H1 (cell line): ENCODE measurements at regions not wholly inside any gene's neighbourhood (a gene's known extent, or its start where the extent isn't known, plus 50 kb on each side); places are given as distances from the start of the nearest gene placed in this dataset.

Experiments
- CTCF ChIA-PET: fragments of 300-600 bp; sonication (Branson Sonifier 250); formaldehyde crosslinking; loops from one replicate; lab custom pipeline; 2021; ENCODE audit not compliant: partially characterized antibody; lab: Charles Lee
- POLR2A ChIA-PET: fragments of 300-600 bp; sonication (Branson Sonifier 250); formaldehyde crosslinking; loops from one replicate; lab custom pipeline; 2021; ENCODE audit warnings: inconsistent platforms; ENCODE audit not compliant: partially characterized antibody; lab: Charles Lee
- DNase-seq, 2 experiments: peaks; one replicate each; pipeline versions ENCODE4 v3.0.0 to v3.0.0-alpha.2; 2010 to 2022; ENCODE audit warnings: low spot score in 2 of 2, low read depth in 1 of 2, mixed read lengths in 1 of 2
- FAIRE-seq: peaks from 2 replicates; lab custom pipeline; 2011; peaks lifted over from hg19 to GRCh38; lab: Jason Lieb, UNC
- H2AFZ ChIP-seq: 2 replicates; pipeline ENCODE4 v1.8.1; 2012; ENCODE audit warnings: low read length, inconsistent platforms
- H2AK5ac ChIP-seq: 2 replicates; pipeline ENCODE4 v1.6.1; 2013; ENCODE audit warnings: low read depth, low read length
- H2BK120ac ChIP-seq: replicated peaks from 2 replicates; pipeline ENCODE3; 2013; ENCODE audit warnings: low read depth, low read length, inconsistent platforms
- H2BK12ac ChIP-seq: 2 replicates; pipeline ENCODE4 v1.6.1; 2013; ENCODE audit warnings: low read depth, low read length
- H2BK15ac ChIP-seq: 2 replicates; pipeline ENCODE4 v1.6.1; 2013; ENCODE audit warnings: low read length
- H2BK20ac ChIP-seq: 2 replicates; pipeline ENCODE4 v1.6.1; 2013; ENCODE audit warnings: low read length
- H2BK5ac ChIP-seq: 2 replicates; pipeline ENCODE4 v1.6.1; 2013; ENCODE audit warnings: low read depth, low read length
- H3K14ac ChIP-seq: 2 replicates; pipeline ENCODE4 v1.6.1; 2013; ENCODE audit warnings: inconsistent platforms; ENCODE audit not compliant: insufficient read length
- H3K18ac ChIP-seq: 2 replicates; pipeline ENCODE4 v1.6.1; 2013; ENCODE audit warnings: low read length; ENCODE audit errors: extremely low read depth
- H3K23ac ChIP-seq: 2 replicates; pipeline ENCODE4 v1.6.1; 2013; ENCODE audit warnings: inconsistent platforms; ENCODE audit not compliant: insufficient read length
- H3K23me2 ChIP-seq: 2 replicates; pipeline ENCODE4 v1.6.1; 2013; ENCODE audit warnings: low read depth, low read length
- H3K27ac ChIP-seq: 2 replicates; pipeline ENCODE4 v1.6.1; 2011; ENCODE audit warnings: low read depth, low read length, inconsistent platforms
- H3K27me3 ChIP-seq, 4 experiments: replicated peaks in 1 of 4; 1 replicate in 1 of 4; 2 replicates in 3 of 4; pipeline versions ENCODE4 v1.6.1 to v1.8.1; 2011 to 2013; ENCODE audit warnings: low read length in 3 of 4, mild to moderate bottlenecking in 3 of 4, inconsistent platforms in 2 of 4, mixed read lengths in 2 of 4, moderate library complexity in 1 of 4; ENCODE audit not compliant: control insufficient read depth in 3 of 4, insufficient read depth in 3 of 4; ENCODE audit errors: extremely low read depth in 1 of 4
- H3K36me3 ChIP-seq, 4 experiments: 2 replicates each; pipeline versions ENCODE4 v1.6.1 to v1.8.1; 2011 to 2013; ENCODE audit warnings: mild to moderate bottlenecking in 4 of 4, low read length in 3 of 4, moderate library complexity in 2 of 4, control low read depth in 1 of 4, inconsistent platforms in 1 of 4; ENCODE audit not compliant: insufficient read depth in 4 of 4, control insufficient read depth in 2 of 4
- H3K4ac ChIP-seq: replicated peaks from 2 replicates; pipeline ENCODE3; 2013; ENCODE audit warnings: low read length, low read depth, mixed read lengths, inconsistent platforms; ENCODE audit not compliant: insufficient read length
- H3K4me1 ChIP-seq, 4 experiments: replicated peaks in 1 of 4; 1 replicate in 1 of 4; 2 replicates in 3 of 4; pipeline versions ENCODE4 v1.6.1 to v1.8.1; 2011 to 2013; ENCODE audit warnings: low read length in 3 of 4, inconsistent platforms in 2 of 4, mixed read lengths in 1 of 4; ENCODE audit not compliant: insufficient read depth in 4 of 4, control insufficient read depth in 3 of 4
- H3K4me2 ChIP-seq, 2 experiments: 2 replicates each; pipeline versions ENCODE4 v1.6.1 to v1.8.1; 2011 to 2013; ENCODE audit warnings: low read depth in 2 of 2, low read length in 2 of 2, control low read depth in 1 of 2, inconsistent platforms in 1 of 2, mild to moderate bottlenecking in 1 of 2; ENCODE audit not compliant: insufficient read depth in 1 of 2
- H3K4me3 ChIP-seq, 4 experiments: fragments of 200-600, 300-600 bp in 1 of 4; sonication (generic), shearing (Covaris generic), sonication (Bioruptor Twin) in 1 of 4; 2 replicates each; pipeline versions ENCODE4 v1.5.1 to v1.8.1; 2011 to 2016; ENCODE audit warnings: low read length in 4 of 4, low read depth in 3 of 4, control low read depth in 2 of 4, inconsistent platforms in 2 of 4, mild to moderate bottlenecking in 2 of 4, mixed read lengths in 1 of 4, moderate library complexity in 1 of 4; ENCODE audit not compliant: insufficient read depth in 2 of 4; ENCODE audit errors: extremely low read depth in 1 of 4
- H3K56ac ChIP-seq: replicated peaks from 2 replicates; pipeline ENCODE3; 2013; ENCODE audit warnings: low read depth, mild to moderate bottlenecking, mixed read lengths, low read length, inconsistent platforms; ENCODE audit not compliant: insufficient read length
- H3K79me1 ChIP-seq: 2 replicates; pipeline ENCODE4 v1.6.1; 2013; ENCODE audit warnings: low read depth, low read length, control low read depth
- H3K79me2 ChIP-seq, 2 experiments: 2 replicates each; pipeline versions ENCODE4 v1.6.1 to v1.8.1; 2012 to 2013; ENCODE audit warnings: low read length in 2 of 2, mild to moderate bottlenecking in 2 of 2, inconsistent platforms in 1 of 2; ENCODE audit not compliant: insufficient read depth in 2 of 2, control insufficient read depth in 1 of 2
- H3K9ac ChIP-seq, 4 experiments: replicated peaks in 1 of 4; 1 replicate in 1 of 4; 2 replicates in 3 of 4; pipeline versions ENCODE4 v1.6.1 to v1.8.1; 2011 to 2013; ENCODE audit warnings: low read depth in 3 of 4, low read length in 3 of 4, control low read depth in 2 of 4, mild to moderate bottlenecking in 2 of 4, moderate library complexity in 2 of 4, inconsistent platforms in 1 of 4; ENCODE audit errors: extremely low read depth in 1 of 4
- H3K9me3 ChIP-seq, 2 experiments: 2 replicates each; pipeline versions ENCODE4 v1.6.1 to v1.8.1; 2012 to 2013; ENCODE audit warnings: mild to moderate bottlenecking in 2 of 2, moderate library complexity in 2 of 2, control low read depth in 1 of 2, inconsistent platforms in 1 of 2, low read depth in 1 of 2, low read length in 1 of 2, mixed read lengths in 1 of 2; ENCODE audit not compliant: insufficient read depth in 2 of 2
- H4K20me1 ChIP-seq, 2 experiments: replicated peaks in 1 of 2; 2 replicates each; pipeline versions ENCODE3 to v1.8.1; 2011 to 2013; ENCODE audit warnings: inconsistent platforms in 2 of 2, low read length in 2 of 2, mild to moderate bottlenecking in 1 of 2; ENCODE audit not compliant: insufficient read depth in 2 of 2, control insufficient read depth in 1 of 2
- H4K5ac ChIP-seq: 2 replicates; pipeline ENCODE4 v1.6.1; 2013; ENCODE audit warnings: low read length, low read depth, mixed read lengths, inconsistent platforms; ENCODE audit not compliant: insufficient read length
- H4K8ac ChIP-seq: 2 replicates; pipeline ENCODE4 v1.8.0; 2013; ENCODE audit warnings: mild to moderate bottlenecking, moderate library complexity, low read length, inconsistent platforms; ENCODE audit not compliant: insufficient read depth; ENCODE audit errors: extremely low read depth
- H4K91ac ChIP-seq: replicated peaks from 2 replicates; pipeline ENCODE3; 2013; ENCODE audit warnings: low read length, mixed read lengths, inconsistent platforms; ENCODE audit not compliant: insufficient read length
- CBX8 ChIP-seq: fragments of 300-800, 300-1000 bp; sonication (generic); IDR thresholded peaks from 2 replicates; pipeline ENCODE4 v1.7.1; 2016; ENCODE audit warnings: low read depth, low read length, borderline replicate concordance
- CHD1 ChIP-seq: IDR thresholded peaks from 2 replicates; pipeline ENCODE4 v1.6.1; 2012; ENCODE audit warnings: low read depth, low read length, improper control_type of control experiment
- CTBP2 ChIP-seq: IDR thresholded peaks from 2 replicates; pipeline ENCODE4 v1.7.0; 2011; ENCODE audit warnings: borderline replicate concordance, mild to moderate bottlenecking, moderate library complexity, mixed read lengths, low read length; ENCODE audit not compliant: insufficient read depth, insufficient read length
- EGR1 ChIP-seq: IDR thresholded peaks from 2 replicates; pipeline ENCODE4 v1.6.1; 2011; ENCODE audit warnings: low read depth, low read length, borderline replicate concordance
- MAFK ChIP-seq: IDR thresholded peaks from 2 replicates; pipeline ENCODE4 v1.6.1; 2012; ENCODE audit warnings: low read depth, mild to moderate bottlenecking, improper control_type of control experiment, low read length
- SAP30 ChIP-seq: fragments of 300-600 bp; sonication (generic); IDR thresholded peaks from 2 replicates; pipeline ENCODE4 v1.7.1; 2012; ENCODE audit warnings: low read length, moderate library complexity, mild to moderate bottlenecking, inconsistent platforms; ENCODE audit not compliant: insufficient read depth, insufficient replicate concordance
- SP1 ChIP-seq: IDR thresholded peaks from 2 replicates; pipeline ENCODE4 v1.6.1; 2011; ENCODE audit warnings: low read depth, low read length
- SP4 ChIP-seq: IDR thresholded peaks from 2 replicates; pipeline ENCODE4 v1.6.1; 2012; ENCODE audit warnings: low read length, inconsistent platforms
- SUZ12 ChIP-seq: fragments of 200-600 bp; sonication (generic); IDR thresholded peaks from 2 replicates; pipeline ENCODE4 v1.6.1; 2012; ENCODE audit warnings: mild to moderate bottlenecking, inconsistent platforms, low read length, moderate library complexity, mixed read lengths
- TAF1 ChIP-seq: IDR thresholded peaks from 2 replicates; pipeline ENCODE4 v1.6.1; 2011; ENCODE audit warnings: mild to moderate bottlenecking, low read depth, low read length
- YY1 ChIP-seq: IDR thresholded peaks from 2 replicates; pipeline ENCODE4 v1.6.1; 2011; ENCODE audit warnings: low read depth, mild to moderate bottlenecking, low read length
- WGBS, 2 experiments: shearing (Covaris generic) in 1 of 2; methylation state at CpG; one replicate each; pipeline versions ENCODE4 v1.1.6 to v1.1.7; 2013 to 2015; ENCODE audit warnings: low lambda C conversion rate in 2 of 2, mixed read lengths in 2 of 2, inconsistent platforms in 1 of 2, low coverage in 1 of 2, missing lambda C conversion rate in 1 of 2; ENCODE audit not compliant: insufficient replicate concordance in 2 of 2, insufficient coverage in 1 of 2, insufficient read length in 1 of 2; ENCODE audit errors: extremely low coverage in 1 of 2, missing lambda C conversion rate in 1 of 2; 5-methylcytosine and 5-hydroxymethylcytosine counted together
- TF ChIP-seq, protein P1 (sequence below): IDR thresholded peaks from 2 replicates; pipeline ENCODE4 v1.6.1; 2012; ENCODE audit warnings: inconsistent platforms
- TF ChIP-seq, protein P2 (sequence below), 3 experiments: IDR thresholded peaks; 1 replicate in 2 of 3; 2 replicates in 1 of 3; pipeline versions ENCODE4 v1.5.1 to v1.6.1; 2011; ENCODE audit warnings: low read length in 3 of 3, mild to moderate bottlenecking in 3 of 3, inconsistent platforms in 2 of 3, low read depth in 1 of 3, moderate library complexity in 1 of 3; ENCODE audit not compliant: insufficient read depth in 1 of 3; ENCODE audit errors: control extremely low read depth in 1 of 3

DNA sequence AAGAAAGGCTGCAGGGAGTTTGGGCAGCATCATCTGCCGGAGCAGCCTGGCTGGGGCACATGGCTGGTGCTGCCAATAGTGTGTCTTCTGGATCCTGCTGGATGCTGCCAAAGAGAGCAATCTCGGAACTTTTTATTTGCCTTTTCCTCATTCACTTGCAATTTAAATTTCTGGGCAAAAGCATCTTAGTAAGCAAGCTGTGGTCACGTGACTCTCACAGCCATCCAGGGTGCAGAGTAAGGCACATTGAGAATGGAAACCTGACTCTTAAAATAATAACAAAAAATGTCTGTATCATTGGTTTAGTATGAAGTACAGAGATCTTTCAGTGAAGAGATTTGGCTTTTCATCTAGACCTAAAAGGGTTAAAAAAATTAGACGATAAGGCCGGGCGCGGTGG is 910.3 kb downstream of the STIM2 start:
- WGBS, 2 experiments: 94% methylated on average over 7 of the region's 7 CpGs; no CpG with 5 or more reads in 1 of the 2 experiments
- FAIRE-seq: no peak
- TF ChIP-seq, protein P1, sequence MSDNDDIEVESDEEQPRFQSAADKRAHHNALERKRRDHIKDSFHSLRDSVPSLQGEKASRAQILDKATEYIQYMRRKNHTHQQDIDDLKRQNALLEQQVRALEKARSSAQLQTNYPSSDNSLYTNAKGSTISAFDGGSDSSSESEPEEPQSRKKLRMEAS: no peak
- TF ChIP-seq YY1: no peak
- TF ChIP-seq, protein P2, sequence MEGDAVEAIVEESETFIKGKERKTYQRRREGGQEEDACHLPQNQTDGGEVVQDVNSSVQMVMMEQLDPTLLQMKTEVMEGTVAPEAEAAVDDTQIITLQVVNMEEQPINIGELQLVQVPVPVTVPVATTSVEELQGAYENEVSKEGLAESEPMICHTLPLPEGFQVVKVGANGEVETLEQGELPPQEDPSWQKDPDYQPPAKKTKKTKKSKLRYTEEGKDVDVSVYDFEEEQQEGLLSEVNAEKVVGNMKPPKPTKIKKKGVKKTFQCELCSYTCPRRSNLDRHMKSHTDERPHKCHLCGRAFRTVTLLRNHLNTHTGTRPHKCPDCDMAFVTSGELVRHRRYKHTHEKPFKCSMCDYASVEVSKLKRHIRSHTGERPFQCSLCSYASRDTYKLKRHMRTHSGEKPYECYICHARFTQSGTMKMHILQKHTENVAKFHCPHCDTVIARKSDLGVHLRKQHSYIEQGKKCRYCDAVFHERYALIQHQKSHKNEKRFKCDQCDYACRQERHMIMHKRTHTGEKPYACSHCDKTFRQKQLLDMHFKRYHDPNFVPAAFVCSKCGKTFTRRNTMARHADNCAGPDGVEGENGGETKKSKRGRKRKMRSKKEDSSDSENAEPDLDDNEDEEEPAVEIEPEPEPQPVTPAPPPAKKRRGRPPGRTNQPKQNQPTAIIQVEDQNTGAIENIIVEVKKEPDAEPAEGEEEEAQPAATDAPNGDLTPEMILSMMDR (IDR thresholded peaks at IDR 0.05; ENCODE audit: control extremely low read depth in 1 of 3, insufficient read depth in 1 of 3, low read depth in 1 of 3, low read length in 3 of 3): no peak
- no peak for TF ChIP-seq SAP30
- TF ChIP-seq CBX8: no peak
- TF ChIP-seq CTBP2: no peak
- TF ChIP-seq SUZ12: no peak
- TF ChIP-seq SP1: no peak
- no peak for TF ChIP-seq SP4
- no peak for TF ChIP-seq TAF1
- no peak for TF ChIP-seq EGR1
- TF ChIP-seq CHD1: no peak
- TF ChIP-seq MAFK: no peak

More for the DNA sequence above, 910.3 kb downstream of the STIM2 start:
- Histone ChIP-seq H3K56ac (no peak overlapping the region), H2BK5ac (no peak overlapping the region), H2AK5ac (no peak overlapping the region), H3K79me1 (no peaks in the 10 kb centered on the region), H4K5ac (no peak overlapping the region), H3K14ac (no peak overlapping the region), H2BK20ac (no peak overlapping the region), H3K27me3 (no peaks in the 10 kb centered on the region), H2BK120ac (no peak overlapping the region), H3K4me3 (no peak overlapping the region), H3K79me2 (no peaks in the 10 kb centered on the region), H3K18ac (no peak overlapping the region), H3K4ac (no peak overlapping the region), H3K9me3 (no peaks in the 10 kb centered on the region; a peak in 1 of 4 replicates), H3K9ac (no peak overlapping the region), H4K91ac (no peak overlapping the region), H3K27ac (no peak overlapping the region), H3K23ac (no peak overlapping the region), H2AFZ (no peak overlapping the region), H4K8ac (no peak overlapping the region), H3K4me2 (no peak overlapping the region), H4K20me1 (no peaks in the 10 kb centered on the region), H2BK12ac (no peak overlapping the region), H2BK15ac (no peak overlapping the region), H3K4me1 (no peaks in the 10 kb centered on the region), H3K36me3 (no peaks in the 10 kb centered on the region), H3K23me2 (no peaks in the 10 kb centered on the region)
- POLR2A ChIA-PET: no interaction called here
- CTCF ChIA-PET: interaction anchor here (1.3 kb wide), 1 partner anchor 14 kb away, joined by 4 read pairs; no protein-coding TSS in a partner anchor
- DNase-seq: no peak
